ENCODE measurements at regions not wholly inside any gene's neighbourhood (a gene's known extent, or its start where the extent isn't known, plus 50 kb on each side); places are given as distances from the start of the nearest gene placed in this dataset.

DNA sequence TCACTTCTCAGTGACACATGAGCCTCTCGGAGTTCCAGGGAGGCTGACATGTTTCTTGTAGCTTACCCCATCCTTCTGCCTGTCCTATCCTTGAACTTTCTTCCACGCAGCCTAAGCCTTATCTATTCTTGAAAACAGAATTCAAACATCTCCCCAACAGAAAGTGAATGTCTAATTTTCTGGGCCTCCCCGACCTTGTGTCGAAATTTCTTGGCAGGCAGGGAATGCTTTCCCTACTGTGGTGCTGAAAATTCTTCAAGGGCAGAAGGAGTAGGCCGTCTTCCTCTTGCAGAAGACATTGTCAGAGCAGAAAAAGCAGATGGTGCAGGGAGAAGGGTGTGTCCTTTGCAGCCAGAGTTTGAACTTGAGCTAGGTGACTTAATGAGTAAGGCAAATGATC, 63.0 kb upstream of the TCL1B start:
- TF ChIP-seq, protein P1, sequence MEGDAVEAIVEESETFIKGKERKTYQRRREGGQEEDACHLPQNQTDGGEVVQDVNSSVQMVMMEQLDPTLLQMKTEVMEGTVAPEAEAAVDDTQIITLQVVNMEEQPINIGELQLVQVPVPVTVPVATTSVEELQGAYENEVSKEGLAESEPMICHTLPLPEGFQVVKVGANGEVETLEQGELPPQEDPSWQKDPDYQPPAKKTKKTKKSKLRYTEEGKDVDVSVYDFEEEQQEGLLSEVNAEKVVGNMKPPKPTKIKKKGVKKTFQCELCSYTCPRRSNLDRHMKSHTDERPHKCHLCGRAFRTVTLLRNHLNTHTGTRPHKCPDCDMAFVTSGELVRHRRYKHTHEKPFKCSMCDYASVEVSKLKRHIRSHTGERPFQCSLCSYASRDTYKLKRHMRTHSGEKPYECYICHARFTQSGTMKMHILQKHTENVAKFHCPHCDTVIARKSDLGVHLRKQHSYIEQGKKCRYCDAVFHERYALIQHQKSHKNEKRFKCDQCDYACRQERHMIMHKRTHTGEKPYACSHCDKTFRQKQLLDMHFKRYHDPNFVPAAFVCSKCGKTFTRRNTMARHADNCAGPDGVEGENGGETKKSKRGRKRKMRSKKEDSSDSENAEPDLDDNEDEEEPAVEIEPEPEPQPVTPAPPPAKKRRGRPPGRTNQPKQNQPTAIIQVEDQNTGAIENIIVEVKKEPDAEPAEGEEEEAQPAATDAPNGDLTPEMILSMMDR (IDR thresholded peaks at IDR 0.05; ENCODE audit: low read length): no peak
- no peak for TF ChIP-seq EZH2 (optimal IDR thresholded peaks at IDR 0.05; ENCODE audit: low read depth, low read length)

All from MM.1S (cell line).